SH-SY5Y (cell line): ENCODE measurements at regions not wholly inside any gene's neighbourhood (a gene's known extent, or its start where the extent isn't known, plus 50 kb on each side); places are given as distances from the start of the nearest gene placed in this dataset.

ENCODE experiments used
- GATA2 ChIP-seq: IDR thresholded peaks from 2 replicates; pipeline ENCODE4 v1.6.1; 2011; ENCODE audit warnings: mild to moderate bottlenecking, low read depth, low read length
- GATA3 ChIP-seq: IDR thresholded peaks from 2 replicates; pipeline ENCODE4 v1.6.1; 2011; ENCODE audit warnings: low read depth, mild to moderate bottlenecking, low read length, moderate library complexity

DNA sequence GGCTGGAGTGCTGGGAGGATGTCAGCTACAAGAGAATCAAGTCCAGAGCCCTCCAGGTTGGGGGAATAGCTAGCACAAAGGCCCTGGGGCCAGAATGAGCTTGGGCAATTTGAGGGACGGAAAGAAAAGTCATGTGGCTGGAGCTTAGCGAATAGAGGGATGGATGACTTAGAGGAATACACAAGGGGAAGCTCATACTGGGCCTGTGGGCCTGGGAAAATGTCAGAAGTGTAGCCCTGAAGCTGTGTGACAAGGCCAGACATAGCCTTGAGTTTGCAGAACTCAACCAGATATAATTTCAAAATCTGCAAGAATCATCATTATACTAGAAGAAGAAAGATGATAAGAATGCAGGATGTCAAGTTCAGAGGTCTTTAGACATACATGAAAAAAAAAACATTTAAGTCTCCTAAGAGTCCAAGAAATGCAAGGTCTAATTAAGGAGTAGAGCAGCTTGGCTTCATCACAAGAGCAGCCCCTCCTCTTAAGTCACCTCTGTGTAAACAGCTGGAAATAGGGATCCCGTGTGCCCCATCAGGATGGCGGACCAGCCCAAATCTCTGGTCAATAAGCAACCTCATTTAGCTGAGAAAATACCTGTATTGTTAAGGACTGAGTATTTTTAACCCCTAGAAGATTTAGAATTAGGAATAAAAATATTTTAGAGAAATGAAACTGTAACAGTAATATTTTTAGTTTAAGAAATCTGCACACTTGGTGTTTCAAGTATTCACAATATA is 66.6 kb downstream of the ABCC12 start:
- TF ChIP-seq GATA2: no peak
- no peak for TF ChIP-seq GATA3
